ENCODE measurements at regions not wholly inside any gene's neighbourhood (a gene's known extent, or its start where the extent isn't known, plus 50 kb on each side); places are given as distances from the start of the nearest gene placed in this dataset.
A peak's percentile ranks its signal among the peaks of the same experiment; 100 is the strongest.

GRCh38 chrX:128165884-128166408 is 113.7 kb upstream of the ACTRT1 start:
- no peak for DNase-seq

GRCh38 chrX:128156204-128156603 is 104.0 kb upstream of the ACTRT1 start:
- no peak for DNase-seq

GRCh38 chrX:128142745-128143144 is 90.5 kb upstream of the ACTRT1 start:
- DNase-seq: no peak

- peak; percentile 26 for DNase-seq
Measured at GRCh38 chrX:128106630-128107029, 54.4 kb upstream of the ACTRT1 start.

- DNase-seq: no peak
Measured at GRCh38 chrX:128105659-128106058, 53.5 kb upstream of the ACTRT1 start.
